NCI-H446 (cell line): ENCODE measurements at regions not wholly inside any gene's neighbourhood (a gene's known extent, or its start where the extent isn't known, plus 50 kb on each side); places are given as distances from the start of the nearest gene placed in this dataset.
A peak's percentile ranks its signal among the peaks of the same experiment; 100 is the strongest.
"Not testable (repeated sequence)": the region's sequence is repeated elsewhere in the genome, so short reads cannot be mapped to it uniquely, and the experiment has no call there.

Source experiments
- DNase-seq, 2 experiments: peaks; one replicate each; lab custom pipeline; 2025; lab: John Stamatoyannopoulos, UW

DNA sequence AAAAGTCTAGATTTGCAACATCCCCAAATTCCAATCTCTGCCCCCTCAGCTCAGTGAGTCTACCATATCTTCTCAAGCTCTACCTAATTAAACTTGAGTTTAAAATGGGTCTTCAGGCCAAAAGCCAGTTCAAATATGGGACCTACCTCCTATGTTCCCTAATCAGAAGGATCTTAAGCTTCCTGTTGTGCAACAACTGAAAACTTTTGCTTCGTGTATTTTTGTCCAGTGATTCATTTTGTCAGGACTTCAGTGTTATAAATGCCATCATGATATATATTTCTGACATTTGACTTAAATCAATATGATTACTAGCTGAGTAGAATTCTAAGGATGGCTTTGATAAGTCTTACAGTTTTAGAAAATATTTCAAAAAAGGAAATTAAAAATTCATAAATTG is 622.6 kb upstream of the PTCHD4 start:
- DNase-seq: no peak

GRCh38 chr6:48714699-48715098 is 603.7 kb upstream of the PTCHD4 start:
- no peak for DNase-seq

DNA sequence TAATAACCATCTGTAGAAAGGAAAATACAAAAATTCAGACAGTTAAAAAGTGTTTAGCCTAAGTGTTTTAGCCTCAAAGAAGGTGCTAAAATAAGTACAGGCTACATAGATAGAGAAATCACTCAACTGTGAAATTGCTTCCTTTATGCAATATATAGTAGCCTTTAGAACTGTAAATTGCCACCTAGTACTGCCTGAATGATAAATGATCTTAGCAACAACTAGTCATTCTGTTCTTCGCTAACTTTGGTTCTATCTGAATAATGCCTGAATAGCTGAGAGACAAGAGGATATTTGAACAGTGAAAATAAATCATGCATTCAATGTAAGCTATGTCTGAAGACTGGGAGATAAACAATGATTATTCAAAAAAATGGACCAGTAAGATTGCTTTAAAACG is 603.3 kb upstream of the PTCHD4 start:
- no peak for DNase-seq

DNA sequence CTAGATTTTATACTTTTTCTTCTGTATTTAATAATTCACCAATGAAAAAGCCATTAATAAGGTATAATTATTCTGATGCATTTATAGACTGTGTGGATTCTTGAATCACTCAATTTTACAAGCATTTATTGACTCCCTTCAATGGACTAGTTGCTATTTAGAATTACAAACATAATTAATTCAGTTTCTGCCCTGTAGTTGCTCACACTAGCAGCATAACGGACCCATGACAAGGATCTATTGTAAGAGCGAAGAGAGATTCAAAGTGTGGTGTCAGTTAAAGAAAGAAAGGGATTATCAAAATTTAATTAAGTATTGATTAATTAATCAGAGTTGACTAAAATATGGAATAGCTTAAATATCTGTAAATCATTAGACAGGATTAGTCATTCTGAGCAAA is 602.6 kb upstream of the PTCHD4 start:
- DNase-seq: no peak

DNA sequence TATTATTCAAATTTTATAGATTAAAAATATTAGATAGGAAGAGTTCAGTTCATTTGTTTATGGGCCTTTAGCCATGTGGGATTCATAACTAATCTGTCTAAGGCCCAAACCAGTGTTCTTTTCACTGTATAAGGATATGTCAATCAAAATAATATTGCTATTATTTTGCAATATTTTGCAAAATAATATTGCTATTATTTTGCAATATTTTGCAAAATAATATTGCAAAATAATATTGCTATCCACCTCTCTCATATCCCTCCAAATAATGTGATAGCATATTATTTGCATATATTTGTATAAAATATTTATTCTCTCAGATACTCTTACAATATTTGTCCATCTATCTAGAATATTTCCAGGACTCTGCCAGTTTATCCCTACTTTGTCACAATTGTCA is 595.3 kb upstream of the PTCHD4 start:
- no peak for DNase-seq

DNA sequence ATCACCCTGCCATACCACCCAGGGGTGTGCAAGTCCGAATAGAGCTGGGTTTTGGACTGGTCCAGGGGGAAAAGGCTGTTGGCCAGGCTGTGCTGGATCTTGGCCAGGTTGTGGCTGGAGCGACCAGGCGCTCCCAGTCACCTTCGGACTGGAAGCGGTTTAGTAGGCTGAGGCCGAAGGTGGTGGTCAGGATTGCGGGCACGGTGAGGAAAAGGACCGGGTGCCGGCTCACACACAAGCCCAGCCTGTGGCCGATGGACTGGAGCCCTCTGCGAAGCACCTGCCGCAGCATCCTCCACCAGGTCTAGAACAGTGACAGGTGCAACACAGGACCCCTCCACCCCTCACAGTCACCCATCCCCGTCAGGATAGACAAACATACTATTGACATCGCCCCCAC is 590.6 kb upstream of the PTCHD4 start:
- no peak for DNase-seq

DNA sequence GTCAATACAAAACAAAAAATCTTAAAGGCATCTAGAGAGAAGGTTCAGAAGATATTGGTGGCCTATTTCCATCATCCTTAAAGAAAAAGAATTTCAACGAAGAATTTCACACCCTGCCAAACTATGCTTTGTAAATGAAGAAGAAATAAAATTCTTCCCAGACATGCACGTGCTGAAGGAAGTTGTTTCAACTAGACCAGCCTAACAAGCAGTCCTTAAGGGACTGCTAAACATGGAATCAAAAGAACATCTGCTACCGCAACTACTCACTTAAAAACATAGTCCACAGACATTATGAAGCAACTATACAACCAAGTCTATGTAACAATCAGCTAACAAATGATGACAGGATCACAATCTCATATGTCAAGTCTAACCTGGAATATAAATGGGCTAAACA is 584.9 kb upstream of the PTCHD4 start:
- no peak for DNase-seq

- DNase-seq: no peak
These were observed 580.4 kb upstream of the PTCHD4 start for GRCh38 chr6:48691420-48691819.

DNA sequence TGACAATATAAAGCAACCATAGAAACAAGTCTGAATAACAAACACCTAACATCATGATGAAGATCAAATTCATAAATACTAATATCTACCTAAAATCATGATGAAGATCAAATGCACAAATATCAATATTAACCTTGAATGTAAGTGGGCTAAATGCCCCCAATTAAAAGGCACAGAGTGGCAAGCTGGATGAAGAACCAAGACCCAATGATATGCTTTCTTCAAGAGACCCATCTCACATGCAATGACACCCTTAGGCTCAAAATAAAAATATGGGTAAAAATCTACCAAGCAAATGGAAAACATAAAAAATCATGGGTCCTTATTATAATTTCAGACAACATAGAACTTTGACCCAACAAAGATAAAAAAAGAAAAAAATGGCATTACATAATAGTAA is 578.5 kb upstream of the PTCHD4 start:
- no peak for DNase-seq

- no peak for DNase-seq
These were observed 567.4 kb upstream of the PTCHD4 start for GRCh38 chr6:48678390-48678789.

- DNase-seq: no peak
These were observed 560.5 kb upstream of the PTCHD4 start for GRCh38 chr6:48671505-48671904.

DNA sequence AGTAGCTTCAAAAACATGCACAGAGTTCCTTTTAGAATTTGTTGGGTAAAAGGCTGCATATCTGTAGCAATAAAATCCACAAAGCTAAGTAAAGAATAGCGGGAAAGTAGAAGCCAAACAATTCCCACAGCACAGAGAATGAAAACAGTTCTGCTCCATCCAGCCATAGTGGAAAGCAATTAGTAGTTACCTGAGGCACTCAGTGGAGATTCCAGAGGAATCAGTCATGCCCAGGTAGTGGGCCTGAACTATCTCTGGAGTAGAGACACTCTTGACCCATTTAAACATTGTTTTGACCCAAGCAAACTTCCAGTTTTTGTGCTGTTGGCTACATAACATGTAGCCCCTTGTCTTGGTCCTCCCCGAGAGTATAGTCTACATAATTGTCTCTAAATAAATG is 559.5 kb upstream of the PTCHD4 start:
- DNase-seq: no peak

DNA sequence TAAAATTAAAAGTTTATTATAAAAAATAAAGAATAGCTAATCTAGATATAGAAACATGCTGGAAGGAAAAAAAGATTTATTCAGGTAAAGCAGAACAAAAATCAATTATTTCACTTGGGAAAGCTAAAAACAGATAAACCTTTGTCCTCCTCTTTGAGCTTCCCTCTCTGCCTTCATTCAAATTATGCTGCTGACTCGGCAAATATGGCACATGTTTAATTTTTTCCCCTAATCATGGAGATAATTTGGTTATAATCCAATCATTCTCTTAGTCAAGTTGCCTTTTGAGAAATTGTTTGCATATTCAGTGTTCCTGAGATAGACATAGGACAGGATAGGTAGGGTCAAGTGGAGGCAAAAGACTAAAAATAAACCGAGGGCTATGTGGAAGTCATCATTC is 556.8 kb upstream of the PTCHD4 start:
- DNase-seq: no peak

- peak in 1 of 2 experiments; percentile 33 for DNase-seq
These were observed 553.8 kb upstream of the PTCHD4 start for GRCh38 chr6:48664826-48665225.

DNA sequence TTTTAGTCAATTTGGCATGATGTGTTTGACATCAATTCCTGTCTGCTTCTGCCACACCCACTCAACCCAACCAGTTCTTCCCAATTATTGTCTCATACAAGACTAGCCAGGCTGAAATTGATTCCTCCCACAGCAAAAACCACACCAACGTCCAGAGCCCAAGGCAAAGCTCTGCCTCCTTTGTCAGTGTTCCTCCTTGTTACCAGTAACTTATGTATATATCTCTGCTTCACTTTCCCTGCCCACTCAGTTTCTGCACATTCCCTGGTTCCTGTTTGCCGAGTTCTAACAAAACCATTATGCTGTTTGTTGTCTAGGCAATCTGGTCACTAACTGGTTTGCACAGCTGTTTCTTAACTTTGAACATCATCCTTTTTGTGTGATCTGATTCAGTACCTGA is 547.9 kb upstream of the PTCHD4 start:
- no peak for DNase-seq

DNA sequence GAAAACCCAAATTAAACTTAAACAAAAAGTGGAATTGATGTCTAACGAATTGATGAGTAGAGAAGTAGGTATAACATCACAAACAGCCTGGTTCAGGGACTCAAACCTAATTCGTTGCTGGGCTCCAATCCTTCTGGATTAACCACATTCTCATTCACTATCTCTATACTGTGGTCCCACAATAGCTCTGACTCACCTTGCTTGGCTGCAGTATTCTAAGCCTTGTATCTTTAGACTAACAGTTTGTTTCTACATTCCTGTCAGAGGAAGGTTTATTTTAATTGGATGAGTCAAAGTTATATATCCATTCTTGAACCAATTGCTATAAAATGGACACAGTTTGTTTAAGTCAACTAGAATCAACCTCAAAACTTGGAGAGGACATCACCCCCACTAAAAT is 530.5 kb upstream of the PTCHD4 start:
- DNase-seq: no peak

GRCh38 chr6:48638796-48639195 is 527.8 kb upstream of the PTCHD4 start:
- not testable (repeated sequence) for DNase-seq

GRCh38 chr6:48630511-48630910 is 519.5 kb upstream of the PTCHD4 start:
- no peak for DNase-seq

GRCh38 chr6:48628316-48628715 is 517.3 kb upstream of the PTCHD4 start:
- no peak for DNase-seq

GRCh38 chr6:48626421-48626820 is 515.4 kb upstream of the PTCHD4 start:
- no peak for DNase-seq

DNA sequence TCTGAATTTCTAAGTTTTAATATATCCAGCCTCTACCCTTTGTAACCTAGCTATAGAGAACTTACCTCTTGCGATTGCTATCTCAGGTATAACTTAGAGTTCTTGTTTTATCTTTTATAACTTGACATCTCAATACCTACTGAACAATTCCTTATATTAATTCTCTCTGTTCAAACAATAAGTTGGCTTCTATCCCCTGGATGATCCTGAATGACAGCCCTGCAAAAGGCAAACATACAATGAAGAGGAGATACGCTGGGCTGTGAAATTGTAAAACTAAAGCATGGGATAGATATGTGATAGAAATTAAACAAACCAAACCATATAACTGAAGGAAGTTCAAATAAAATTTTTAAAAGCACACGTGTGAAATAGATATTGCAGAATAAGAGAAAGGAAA is 513.6 kb upstream of the PTCHD4 start:
- no peak for DNase-seq

GRCh38 chr6:48619771-48620170 is 508.8 kb upstream of the PTCHD4 start:
- no peak for DNase-seq

DNA sequence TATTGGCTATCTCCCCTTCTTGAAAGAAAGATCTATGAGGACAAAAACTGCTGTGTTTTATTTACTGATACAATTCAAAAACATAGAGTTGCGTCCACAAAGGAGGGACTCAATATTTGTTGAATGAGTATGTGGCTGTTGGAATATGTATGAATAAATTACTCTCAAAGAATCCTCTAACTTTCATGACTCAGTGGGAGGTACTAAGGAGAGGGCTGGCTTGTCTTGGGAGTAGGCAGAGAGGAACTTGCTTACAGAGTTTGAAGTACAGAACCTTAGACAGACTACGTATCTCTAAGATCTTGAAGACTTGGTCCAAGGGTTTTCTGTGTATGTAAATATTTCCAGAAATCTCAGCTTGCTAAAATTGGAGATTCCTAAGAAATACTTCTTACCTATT is 504.0 kb upstream of the PTCHD4 start:
- DNase-seq: no peak

- no peak for DNase-seq
These were observed 503.3 kb upstream of the PTCHD4 start for GRCh38 chr6:48614326-48614725.

DNA sequence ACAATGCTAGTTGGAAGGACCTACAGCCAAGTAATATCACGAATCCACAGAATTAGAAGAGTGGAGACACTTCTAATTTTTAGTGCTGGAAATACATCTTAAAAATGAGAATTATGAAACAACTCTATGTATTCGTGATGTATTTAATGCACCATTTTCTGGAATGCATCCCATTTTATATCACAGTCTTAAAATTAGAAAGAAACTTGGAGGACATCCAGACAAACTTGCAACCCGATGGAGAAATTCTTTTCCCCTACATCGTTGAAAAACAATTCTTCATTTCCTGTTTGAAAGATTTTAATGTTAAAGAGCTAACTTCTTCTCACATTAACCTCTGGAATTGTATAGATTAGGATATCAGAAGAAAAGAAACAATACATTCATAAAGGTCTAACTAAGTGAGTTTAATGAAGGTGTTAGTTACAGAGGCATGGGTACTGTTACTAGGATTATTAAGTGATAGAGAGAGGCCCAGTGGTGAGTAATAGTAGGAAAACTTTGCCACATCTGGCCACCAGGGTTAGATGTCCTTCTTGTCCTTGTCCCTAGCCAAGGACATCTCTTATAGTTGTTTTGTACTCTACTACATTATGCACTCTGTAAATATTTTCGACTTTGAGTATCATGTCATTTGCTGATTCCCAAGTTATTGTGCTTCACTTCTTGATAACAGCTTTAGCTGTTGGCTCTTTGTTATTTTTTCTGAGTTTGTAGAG is 502.4 kb upstream of the PTCHD4 start:
- no peak for DNase-seq
